ENCODE measurements at regions not wholly inside any gene's neighbourhood (a gene's known extent, or its start where the extent isn't known, plus 50 kb on each side); places are given as distances from the start of the nearest gene placed in this dataset.
A peak's percentile ranks its signal among the peaks of the same experiment; 100 is the strongest.

GRCh38 chr5:63451188-63451587 is 511.1 kb downstream of the HTR1A start:
- no peak for TF ChIP-seq CTCF (IDR thresholded peaks at IDR 0.05; ENCODE audit: borderline replicate concordance, control extremely low read depth, extremely low read depth, insufficient read depth, missing control alignments)
- in situ Hi-C loops (cut with MboI; ENCODE audit: low sequenced_read_pairs, unreplicated experiment) = no loop called here

GRCh38 chr5:63439537-63439936 is 522.7 kb downstream of the HTR1A start:
- no peak for DNase-seq (ENCODE audit: low spot score)
- in situ Hi-C loops (cut with MboI; ENCODE audit: low sequenced_read_pairs, unreplicated experiment) = no loop called here

More at GRCh38 chr5:63451188-63451587, 511.1 kb downstream of the HTR1A start:
- no peak for DNase-seq (ENCODE audit: low spot score)

GRCh38 chr5:63409737-63410136 is 552.5 kb downstream of the HTR1A start:
- no peak for DNase-seq (ENCODE audit: low spot score)
- TF ChIP-seq CTCF (IDR thresholded peaks at IDR 0.05; ENCODE audit: borderline replicate concordance, control extremely low read depth, extremely low read depth, insufficient read depth, missing control alignments) = no peak
- in situ Hi-C loops (cut with MboI; ENCODE audit: low sequenced_read_pairs, unreplicated experiment) = no loop called here

More at GRCh38 chr5:63439537-63439936, 522.7 kb downstream of the HTR1A start:
- no peak for TF ChIP-seq CTCF (IDR thresholded peaks at IDR 0.05; ENCODE audit: borderline replicate concordance, control extremely low read depth, extremely low read depth, insufficient read depth, missing control alignments)

DNA sequence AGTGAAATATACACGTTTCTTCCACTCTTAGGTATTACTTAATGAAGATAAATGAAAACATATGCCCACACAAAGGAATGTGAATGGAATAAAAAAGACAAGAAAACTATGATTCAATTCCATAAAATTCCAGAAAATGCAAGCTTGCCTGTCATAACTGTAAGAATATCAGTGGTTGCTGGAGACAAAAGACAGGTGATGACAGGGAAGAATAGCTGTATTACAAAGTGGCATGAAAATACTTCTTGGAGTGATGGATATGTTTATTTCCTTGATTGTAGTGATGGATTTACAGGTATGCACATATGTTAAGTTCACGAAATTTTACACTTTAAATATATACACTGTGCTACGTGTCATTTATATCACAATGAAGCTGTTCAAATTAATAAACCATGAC is 553.3 kb downstream of the HTR1A start:
- DNase-seq (ENCODE audit: low spot score) = no peak
- in situ Hi-C loops (cut with MboI; ENCODE audit: low sequenced_read_pairs, unreplicated experiment) = no loop called here
- TF ChIP-seq CTCF (IDR thresholded peaks at IDR 0.05; ENCODE audit: borderline replicate concordance, control extremely low read depth, extremely low read depth, insufficient read depth, missing control alignments) = no peak

DNA sequence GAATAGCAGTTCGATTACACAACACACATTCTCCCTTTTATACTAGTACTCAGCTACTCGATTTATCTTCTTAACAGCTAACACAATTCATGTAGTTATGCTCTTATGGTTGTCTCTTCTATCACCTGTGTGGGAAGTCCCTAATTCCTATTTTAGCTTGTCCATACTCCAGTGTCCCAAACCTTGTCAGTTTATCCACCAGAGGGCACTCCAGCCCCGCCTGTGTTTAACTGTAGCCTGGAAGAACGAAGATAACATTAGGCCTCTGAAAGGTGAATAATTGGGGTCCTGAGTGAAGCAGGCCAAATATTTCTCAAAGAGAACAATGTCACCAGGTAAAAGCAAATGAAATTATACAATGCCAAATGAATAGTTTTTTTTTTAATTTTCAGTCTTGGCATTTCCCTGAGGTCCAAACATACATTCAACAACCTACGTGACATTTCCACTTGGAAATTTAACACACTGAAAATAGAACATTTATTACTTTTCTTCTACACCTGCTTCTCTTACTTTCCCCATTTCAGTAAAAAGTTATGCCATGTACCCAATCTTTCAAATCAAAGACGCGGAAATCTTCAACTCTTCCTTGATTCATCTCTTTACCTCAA is 560.7 kb downstream of the HTR1A start:
- in situ Hi-C loops (cut with MboI; ENCODE audit: low sequenced_read_pairs, unreplicated experiment) = no loop called here
- DNase-seq (ENCODE audit: low spot score) = peak; percentile 7
- TF ChIP-seq CTCF (IDR thresholded peaks at IDR 0.05; ENCODE audit: borderline replicate concordance, control extremely low read depth, extremely low read depth, insufficient read depth, missing control alignments) = peak; percentile 64

DNA sequence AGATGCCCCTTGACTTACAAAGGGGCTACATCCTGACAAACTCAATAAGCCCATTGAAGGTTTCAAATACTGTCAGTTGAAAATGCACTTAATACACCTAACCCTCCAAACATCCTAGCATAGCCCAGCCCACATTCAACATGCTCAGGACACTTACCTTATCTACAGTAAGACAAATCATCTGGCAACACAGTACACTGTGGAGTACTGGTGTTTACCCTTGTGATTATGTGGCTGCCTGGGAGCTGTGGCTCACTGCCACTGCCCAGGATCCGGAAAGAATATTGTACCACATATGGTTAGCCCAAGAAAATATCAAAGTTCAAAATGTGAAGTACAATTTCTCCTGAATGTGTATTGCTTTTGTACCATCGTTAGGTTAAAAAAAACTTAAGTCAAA is 562.2 kb downstream of the HTR1A start:
- in situ Hi-C loops (cut with MboI; ENCODE audit: low sequenced_read_pairs, unreplicated experiment) = no loop called here
- no peak for TF ChIP-seq CTCF (IDR thresholded peaks at IDR 0.05; ENCODE audit: borderline replicate concordance, control extremely low read depth, extremely low read depth, insufficient read depth, missing control alignments)

More for the DNA sequence above, 562.2 kb downstream of the HTR1A start:
- DNase-seq (ENCODE audit: low spot score) = no peak
